ENCODE measurements at regions not wholly inside any gene's neighbourhood (a gene's known extent, or its start where the extent isn't known, plus 50 kb on each side); places are given as distances from the start of the nearest gene placed in this dataset.

GRCh38 chr1:14420686-14421085, 177.8 kb upstream of the KAZN start:
- no peak overlapping the region for H3K27ac Mint-ChIP-seq
- Histone ChIP-seq H3K4me1 (ENCODE audit: control insufficient read depth in 2 of 2, insufficient read depth in 2 of 2, low read length in 2 of 2) (no peaks in the 10 kb centered on the region), H3K27ac (ENCODE audit: low read length in 2 of 2) (no peak overlapping the region), H3K9ac (ENCODE audit: low read length) (no peak overlapping the region), H3K79me2 (ENCODE audit: control insufficient read depth, insufficient read depth, low read length) (no peaks in the 10 kb centered on the region), H3K27me3 (replicated peaks in 1 of 4; ENCODE audit: control extremely low read depth in 1 of 4, control insufficient read depth in 3 of 4, insufficient read depth in 4 of 4, low read length in 3 of 4) (no peaks in the 10 kb centered on the region), H3K36me3 (replicated peaks in 1 of 2; ENCODE audit: control extremely low read depth in 1 of 2, control insufficient read depth in 1 of 2, extremely low read depth in 1 of 2, insufficient read depth in 2 of 2, low read length in 1 of 2) (no peaks in the 10 kb centered on the region), H3K4me2 (replicated peaks; ENCODE audit: low read depth, low read length, poor library complexity, severe bottlenecking) (no peak overlapping the region), H3K4me3 (ENCODE audit: control extremely low read depth in 1 of 5, extremely low read depth in 1 of 5, insufficient read depth in 1 of 5, low read depth in 2 of 5, low read length in 4 of 5) (no peak overlapping the region), H4K20me1 (ENCODE audit: control insufficient read depth, insufficient read depth, low read length, poor library complexity, severe bottlenecking) (no peaks in the 10 kb centered on the region), H3K9me3 (ENCODE audit: control extremely low read depth in 1 of 3, control insufficient read depth in 2 of 3, insufficient read depth in 1 of 3, low read length in 2 of 3) (peaks cover 0 to 12% (median 0%) of the 10 kb centered on the region in 3 donors), H2AFZ (ENCODE audit: insufficient read depth, low read depth, low read length, poor library complexity, severe bottlenecking) (no peak overlapping the region)
- H3K4me3 Mint-ChIP-seq = no peak overlapping the region
- no peak for DNase-seq
- H3K27me3 Mint-ChIP-seq = peaks cover 9% of the 10 kb centered on the region
- no peaks in the 10 kb centered on the region for H3K4me1 Mint-ChIP-seq
- ChIA-PET POLR2A (no interaction called here), CTCF (no interaction called here)
- TF ChIP-seq CTCF (IDR thresholded peaks at IDR 0.05) (no peak), EZH2 (IDR thresholded peaks at IDR 0.05; ENCODE audit: borderline replicate concordance, insufficient read depth, low read depth, low read length, poor library complexity, severe bottlenecking) (no peak)
- no peaks in the 10 kb centered on the region for H3K9me3 Mint-ChIP-seq (ENCODE audit: insufficient read depth)
- 94% methylated on average over 15 of the region's 26 CpGs for WGBS (ENCODE audit: insufficient coverage)
- ATAC-seq (ENCODE audit: low read depth) = no peak
- intact Hi-C loops (cut with micrococcal nuclease) = no loop called here

GRCh38 chr1:14421295-14421976, 177.0 kb upstream of the KAZN start:
- intact Hi-C loops (cut with micrococcal nuclease) = no loop called here
- no peak overlapping the region for H3K9ac ChIP-seq (ENCODE audit: low read length)
- no peaks in the 10 kb centered on the region for H3K27me3 ChIP-seq (replicated peaks in 1 of 4; ENCODE audit: control extremely low read depth in 1 of 4, control insufficient read depth in 3 of 4, insufficient read depth in 4 of 4, low read length in 3 of 4)
- H3K9me3 Mint-ChIP-seq (ENCODE audit: insufficient read depth) = no peaks in the 10 kb centered on the region
- POLR2A ChIA-PET = no interaction called here
- ATAC-seq (ENCODE audit: low read depth) (no peak), DNase-seq (no peak)
- TF ChIP-seq EZH2 (IDR thresholded peaks at IDR 0.05; ENCODE audit: borderline replicate concordance, insufficient read depth, low read depth, low read length, poor library complexity, severe bottlenecking) (no peak), CTCF (IDR thresholded peaks at IDR 0.05) (no peak)
- no peaks in the 10 kb centered on the region for H3K79me2 ChIP-seq (ENCODE audit: control insufficient read depth, insufficient read depth, low read length)
- no peaks in the 10 kb centered on the region for H4K20me1 ChIP-seq (ENCODE audit: control insufficient read depth, insufficient read depth, low read length, poor library complexity, severe bottlenecking)
- CTCF ChIA-PET = interaction anchor here (1.6 kb wide), 1 partner anchor 11 kb away, joined by 3 read pairs; no protein-coding TSS in a partner anchor
- WGBS (ENCODE audit: insufficient coverage) = 92% methylated on average over 3 of the region's 5 CpGs
- peaks cover 0 to 17% (median 0%) of the 10 kb centered on the region in 3 donors for H3K9me3 ChIP-seq (ENCODE audit: control extremely low read depth in 1 of 3, control insufficient read depth in 2 of 3, insufficient read depth in 1 of 3, low read length in 2 of 3)
- H3K4me2 ChIP-seq (replicated peaks; ENCODE audit: low read depth, low read length, poor library complexity, severe bottlenecking) = no peak overlapping the region
- no peaks in the 10 kb centered on the region for H3K4me1 Mint-ChIP-seq
- no peak overlapping the region for H3K4me3 Mint-ChIP-seq
- H3K4me3 ChIP-seq (ENCODE audit: control extremely low read depth in 1 of 5, extremely low read depth in 1 of 5, insufficient read depth in 1 of 5, low read depth in 2 of 5, low read length in 4 of 5) = no peak overlapping the region
- H3K4me1 ChIP-seq (ENCODE audit: control insufficient read depth in 2 of 2, insufficient read depth in 2 of 2, low read length in 2 of 2) = no peaks in the 10 kb centered on the region
- peaks cover 6% of the 10 kb centered on the region for H3K27me3 Mint-ChIP-seq
- no peak overlapping the region for H3K27ac Mint-ChIP-seq
- no peak overlapping the region for H3K27ac ChIP-seq (ENCODE audit: low read length in 2 of 2)
- H3K36me3 ChIP-seq (replicated peaks in 1 of 2; ENCODE audit: control extremely low read depth in 1 of 2, control insufficient read depth in 1 of 2, extremely low read depth in 1 of 2, insufficient read depth in 2 of 2, low read length in 1 of 2) = no peaks in the 10 kb centered on the region
- H2AFZ ChIP-seq (ENCODE audit: insufficient read depth, low read depth, low read length, poor library complexity, severe bottlenecking) = no peak overlapping the region

All from B cell (primary cell).